DOHH2 (cell line): ENCODE measurements at regions not wholly inside any gene's neighbourhood (a gene's known extent, or its start where the extent isn't known, plus 50 kb on each side); places are given as distances from the start of the nearest gene placed in this dataset.

Source experiments
- H3F3A ChIP-seq: fragments of 200-600 bp; sonication (generic), shearing (Covaris generic); 2 replicates; pipeline ENCODE4 v1.6.0; 2016; ENCODE audit warnings: antibody characterized with exemption, mild to moderate bottlenecking; ENCODE audit not compliant: control insufficient read depth, insufficient read depth
- H3K27ac ChIP-seq: fragments of 200-600 bp; sonication (generic); 2 replicates; pipeline ENCODE4 v1.5.1; 2014; ENCODE audit warnings: low read depth, mild to moderate bottlenecking, low read length, moderate library complexity
- H3K27me3 ChIP-seq: fragments of 200-600 bp; sonication (generic); 2 replicates; pipeline ENCODE4 v1.6.1; 2014; ENCODE audit warnings: mild to moderate bottlenecking, low read length, mixed read lengths; ENCODE audit not compliant: control insufficient read depth
- H3K36me3 ChIP-seq: fragments of 200-600 bp; sonication (generic); 2 replicates; pipeline ENCODE4 v1.6.1; 2014; ENCODE audit warnings: mild to moderate bottlenecking, low read length, moderate library complexity, mixed read lengths; ENCODE audit not compliant: control insufficient read depth
- H3K4me1 ChIP-seq: fragments of 200-600 bp; sonication (generic); 2 replicates; pipeline ENCODE4 v1.6.1; 2014; ENCODE audit warnings: mild to moderate bottlenecking, low read length, mixed read lengths; ENCODE audit not compliant: control insufficient read depth
- H3K4me2 ChIP-seq: fragments of 200-600 bp; sonication (generic); 2 replicates; pipeline ENCODE4 v1.6.0; 2014; ENCODE audit warnings: mild to moderate bottlenecking, low read length, moderate library complexity
- H3K4me3 ChIP-seq: fragments of 200-600 bp; sonication (generic); 2 replicates; pipeline ENCODE4 v1.5.1; 2014; ENCODE audit warnings: mild to moderate bottlenecking, low read length, mixed read lengths
- H3K79me2 ChIP-seq: fragments of 200-600 bp; sonication (generic); 2 replicates; pipeline ENCODE4 v1.6.1; 2014; ENCODE audit warnings: mild to moderate bottlenecking, low read length, mixed read lengths; ENCODE audit not compliant: control insufficient read depth
- H3K9me2 ChIP-seq: fragments of 200-600 bp; sonication (generic); replicated peaks from 2 replicates; pipeline ENCODE4 v1.6.1; 2014; ENCODE audit warnings: mild to moderate bottlenecking, low read length, mixed read lengths; ENCODE audit not compliant: control insufficient read depth
- H3K9me3 ChIP-seq: fragments of 200-600 bp; sonication (generic); 2 replicates; pipeline ENCODE4 v1.6.1; 2014; ENCODE audit warnings: antibody characterized with exemption, low read length, mixed read lengths; ENCODE audit not compliant: control insufficient read depth, insufficient read depth
- H4K20me1 ChIP-seq: fragments of 200-600 bp; sonication (generic); 2 replicates; pipeline ENCODE4 v1.6.0; 2014; ENCODE audit warnings: low read depth, mild to moderate bottlenecking, antibody characterized with exemption, low read length, moderate library complexity; ENCODE audit not compliant: control insufficient read depth, insufficient read depth
- CTCF ChIP-seq: fragments of 200-600 bp; sonication (generic); IDR thresholded peaks from one replicate; pipeline ENCODE4 v1.5.1; 2014; ENCODE audit warnings: antibody characterized with exemption, mild to moderate bottlenecking, low read depth, low read length; ENCODE audit not compliant: poor library complexity, severe bottlenecking
- EZH2phosphoT487 ChIP-seq: fragments of 200-600 bp; sonication (generic); IDR thresholded peaks from 2 replicates; pipeline ENCODE4 v1.6.1; 2017; ENCODE audit warnings: borderline replicate concordance, mild to moderate bottlenecking, antibody characterized with exemption, low read length, moderate library complexity, mixed read lengths

- TF ChIP-seq CTCF, result no peak
- TF ChIP-seq EZH2phosphoT487, result no peak
- no peak overlapping the region for H3K4me3 ChIP-seq
- no peaks in the 10 kb centered on the region for H3K4me1 ChIP-seq
- H3K4me2 ChIP-seq, result no peak overlapping the region
- no peaks in the 10 kb centered on the region for H3K9me2 ChIP-seq
- no peaks in the 10 kb centered on the region for H3K36me3 ChIP-seq
- H3K27ac ChIP-seq, result no peak overlapping the region
- no peaks in the 10 kb centered on the region for H3F3A ChIP-seq
- no peaks in the 10 kb centered on the region for H3K27me3 ChIP-seq
- H3K9me3 ChIP-seq, result no peaks in the 10 kb centered on the region
- H3K79me2 ChIP-seq, result no peaks in the 10 kb centered on the region
- no peaks in the 10 kb centered on the region for H4K20me1 ChIP-seq
Observed at GRCh38 chr12:107441665-107442300, 243.8 kb upstream of the PWP1 start.

- H3K27me3 ChIP-seq, result no peaks in the 10 kb centered on the region
- H3K27ac ChIP-seq, result no peak overlapping the region
- H3K9me2 ChIP-seq, result no peaks in the 10 kb centered on the region
- H3K4me2 ChIP-seq, result no peak overlapping the region
- TF ChIP-seq EZH2phosphoT487, result no peak
- no peaks in the 10 kb centered on the region for H3K36me3 ChIP-seq
- H3F3A ChIP-seq, result no peaks in the 10 kb centered on the region
- H3K79me2 ChIP-seq, result no peaks in the 10 kb centered on the region
- no peak overlapping the region for H3K4me3 ChIP-seq
- H3K4me1 ChIP-seq, result no peaks in the 10 kb centered on the region
- H4K20me1 ChIP-seq, result no peaks in the 10 kb centered on the region
- H3K9me3 ChIP-seq, result no peaks in the 10 kb centered on the region
Observed at GRCh38 chr12:107442326-107442987, 243.1 kb upstream of the PWP1 start.

GRCh38 chr12:107443320-107444090, 242.1 kb upstream of the PWP1 start:
- no peaks in the 10 kb centered on the region for H3F3A ChIP-seq

More at GRCh38 chr12:107443320-107444090, 242.1 kb upstream of the PWP1 start:
- Histone ChIP-seq H3K79me2 (no peaks in the 10 kb centered on the region), H3K9me2 (no peaks in the 10 kb centered on the region), H3K4me1 (no peaks in the 10 kb centered on the region), H4K20me1 (no peaks in the 10 kb centered on the region), H3K4me3 (no peak overlapping the region), H3K9me3 (no peaks in the 10 kb centered on the region), H3K36me3 (no peaks in the 10 kb centered on the region), H3K27me3 (no peaks in the 10 kb centered on the region), H3K4me2 (no peak overlapping the region), H3K27ac (no peak overlapping the region)
- no peak for TF ChIP-seq EZH2phosphoT487
- no peak for TF ChIP-seq CTCF
